ENCODE measurements at regions not wholly inside any gene's neighbourhood (a gene's known extent, or its start where the extent isn't known, plus 50 kb on each side); places are given as distances from the start of the nearest gene placed in this dataset.

- no peak for TF ChIP-seq FOXP2 (optimal IDR thresholded peaks at IDR 0.05; ENCODE audit: borderline replicate concordance, extremely low read depth, extremely low read length, insufficient read depth)
- TF ChIP-seq REST (IDR thresholded peaks at IDR 0.05; ENCODE audit: insufficient read depth in 1 of 2, low read depth in 2 of 2, low read length in 2 of 2): no peak
- TF ChIP-seq SIN3A (IDR thresholded peaks at IDR 0.05; ENCODE audit: borderline replicate concordance, insufficient read depth, low read length): no peak
- TF ChIP-seq POLR2AphosphoS5 (IDR thresholded peaks at IDR 0.05; ENCODE audit: low read depth, low read length): no peak
- TF ChIP-seq TAF1 (IDR thresholded peaks at IDR 0.05; ENCODE audit: borderline replicate concordance, insufficient read depth, low read length): no peak
Measured at GRCh38 chr4:11609751-11610150, 181.1 kb upstream of the HS3ST1 start.

- no peak for TF ChIP-seq SIN3A (IDR thresholded peaks at IDR 0.05; ENCODE audit: borderline replicate concordance, insufficient read depth, low read length)
- TF ChIP-seq FOXP2 (optimal IDR thresholded peaks at IDR 0.05; ENCODE audit: borderline replicate concordance, extremely low read depth, extremely low read length, insufficient read depth): no peak
- TF ChIP-seq REST (IDR thresholded peaks at IDR 0.05; ENCODE audit: insufficient read depth in 1 of 2, low read depth in 2 of 2, low read length in 2 of 2): no peak
- TF ChIP-seq TAF1 (IDR thresholded peaks at IDR 0.05; ENCODE audit: borderline replicate concordance, insufficient read depth, low read length): no peak
- no peak for TF ChIP-seq POLR2AphosphoS5 (IDR thresholded peaks at IDR 0.05; ENCODE audit: low read depth, low read length)
Measured at GRCh38 chr4:11608992-11609391, 180.3 kb upstream of the HS3ST1 start.

- TF ChIP-seq SIN3A (IDR thresholded peaks at IDR 0.05; ENCODE audit: borderline replicate concordance, insufficient read depth, low read length): no peak
- no peak for TF ChIP-seq REST (IDR thresholded peaks at IDR 0.05; ENCODE audit: insufficient read depth in 1 of 2, low read depth in 2 of 2, low read length in 2 of 2)
- TF ChIP-seq TAF1 (IDR thresholded peaks at IDR 0.05; ENCODE audit: borderline replicate concordance, insufficient read depth, low read length): no peak
- TF ChIP-seq POLR2AphosphoS5 (IDR thresholded peaks at IDR 0.05; ENCODE audit: low read depth, low read length): no peak
- TF ChIP-seq FOXP2 (optimal IDR thresholded peaks at IDR 0.05; ENCODE audit: borderline replicate concordance, extremely low read depth, extremely low read length, insufficient read depth): no peak
Measured at GRCh38 chr4:11606078-11606477, 177.4 kb upstream of the HS3ST1 start.

- no peak for TF ChIP-seq FOXP2 (optimal IDR thresholded peaks at IDR 0.05; ENCODE audit: borderline replicate concordance, extremely low read depth, extremely low read length, insufficient read depth)
Measured at GRCh38 chr4:11605597-11605996, 176.9 kb upstream of the HS3ST1 start.

GRCh38 chr4:11604821-11605220 lies 176.1 kb upstream of the HS3ST1 start:
- TF ChIP-seq FOXP2 (optimal IDR thresholded peaks at IDR 0.05; ENCODE audit: borderline replicate concordance, extremely low read depth, extremely low read length, insufficient read depth) (no peak), SIN3A (IDR thresholded peaks at IDR 0.05; ENCODE audit: borderline replicate concordance, insufficient read depth, low read length) (no peak), REST (IDR thresholded peaks at IDR 0.05; ENCODE audit: insufficient read depth in 1 of 2, low read depth in 2 of 2, low read length in 2 of 2) (no peak), POLR2AphosphoS5 (IDR thresholded peaks at IDR 0.05; ENCODE audit: low read depth, low read length) (no peak), TAF1 (IDR thresholded peaks at IDR 0.05; ENCODE audit: borderline replicate concordance, insufficient read depth, low read length) (no peak)
